IPS-NIHi11 (cell line): ENCODE measurements at regions not wholly inside any gene's neighbourhood (a gene's known extent, or its start where the extent isn't known, plus 50 kb on each side); places are given as distances from the start of the nearest gene placed in this dataset.
"Not testable (repeated sequence)": the region's sequence is repeated elsewhere in the genome, so short reads cannot be mapped to it uniquely, and the experiment has no call there.

ENCODE experiments used
- DNase-seq: peaks from one replicate; pipeline ENCODE4 v3.0.0; 2012; ENCODE audit warnings: mixed read lengths, low spot score

DNA sequence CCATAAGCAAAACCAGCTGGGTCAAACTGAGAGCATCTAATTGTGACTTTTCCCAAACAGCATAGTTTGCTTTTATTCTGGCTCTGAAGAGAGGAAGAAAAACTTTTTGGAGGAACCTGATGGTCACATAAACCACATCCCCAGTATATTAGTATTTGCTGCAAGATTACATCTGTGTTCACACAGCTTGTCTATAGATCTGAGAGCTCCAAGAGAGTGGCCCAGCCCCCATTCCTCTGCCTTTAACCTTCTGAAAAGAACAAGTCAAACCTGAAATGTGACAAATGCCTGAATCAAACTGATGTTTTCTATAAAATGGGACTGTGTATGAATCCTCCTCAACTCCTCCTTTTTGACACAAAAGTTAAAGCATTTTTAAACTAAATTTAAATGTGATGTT, 435.2 kb downstream of the ZNF479 start:
- DNase-seq, result not testable (repeated sequence)

DNA sequence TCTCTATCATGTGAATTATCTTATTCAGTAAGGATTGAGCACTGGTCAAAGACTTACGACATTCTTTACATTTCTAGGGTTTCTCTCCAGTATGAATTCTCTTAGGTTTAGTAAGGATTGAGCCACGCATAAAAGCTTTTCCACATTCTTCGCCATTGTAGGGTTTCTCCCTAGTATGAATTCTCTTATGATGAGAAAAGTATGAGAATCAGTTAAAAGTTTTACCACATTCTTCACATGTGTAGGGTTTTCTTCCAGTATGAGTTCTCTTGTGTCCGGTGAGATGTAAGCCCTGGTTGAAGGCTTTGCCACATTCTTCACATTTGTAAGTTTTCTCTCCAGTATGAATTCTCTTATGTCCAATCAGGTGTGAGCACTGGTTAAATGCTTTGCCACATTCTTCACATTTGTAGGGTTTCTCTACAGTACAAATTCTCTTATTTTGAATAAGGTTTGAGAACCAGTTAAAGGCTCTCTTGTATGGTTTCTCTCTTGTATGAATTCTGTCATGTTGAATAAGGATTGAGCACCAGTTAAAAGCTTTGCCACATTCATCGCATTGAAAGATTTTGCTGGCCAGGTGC, 445.9 kb downstream of the ZNF479 start:
- no peak for DNase-seq

DNA sequence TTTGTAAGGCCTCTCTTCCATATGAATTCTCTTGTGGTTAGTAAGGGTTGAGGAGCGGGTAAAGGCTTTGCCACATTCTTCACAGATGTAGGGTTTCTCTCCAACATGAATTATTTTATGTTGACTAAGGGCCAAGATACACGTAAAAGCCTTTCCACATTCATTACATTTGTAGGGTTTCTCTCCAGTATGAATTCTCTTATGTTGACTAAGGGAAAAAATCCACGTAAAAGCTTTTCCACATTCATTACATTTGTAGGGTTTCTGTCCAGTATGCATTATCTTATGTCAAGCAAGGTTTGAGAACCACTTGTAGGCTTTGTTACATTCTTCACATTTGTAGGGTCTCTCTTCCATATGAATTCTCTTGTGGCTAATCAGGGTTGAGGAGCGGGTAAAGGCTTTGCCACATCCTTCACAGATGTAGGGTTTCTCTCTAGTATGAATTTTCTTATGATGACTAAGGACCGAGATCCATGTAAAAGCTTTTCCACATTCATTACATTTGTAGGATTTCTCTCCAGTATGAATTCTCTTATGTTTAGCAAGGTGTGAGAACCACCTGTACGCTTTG, 493.0 kb downstream of the ZNF479 start:
- DNase-seq, result no peak

DNA sequence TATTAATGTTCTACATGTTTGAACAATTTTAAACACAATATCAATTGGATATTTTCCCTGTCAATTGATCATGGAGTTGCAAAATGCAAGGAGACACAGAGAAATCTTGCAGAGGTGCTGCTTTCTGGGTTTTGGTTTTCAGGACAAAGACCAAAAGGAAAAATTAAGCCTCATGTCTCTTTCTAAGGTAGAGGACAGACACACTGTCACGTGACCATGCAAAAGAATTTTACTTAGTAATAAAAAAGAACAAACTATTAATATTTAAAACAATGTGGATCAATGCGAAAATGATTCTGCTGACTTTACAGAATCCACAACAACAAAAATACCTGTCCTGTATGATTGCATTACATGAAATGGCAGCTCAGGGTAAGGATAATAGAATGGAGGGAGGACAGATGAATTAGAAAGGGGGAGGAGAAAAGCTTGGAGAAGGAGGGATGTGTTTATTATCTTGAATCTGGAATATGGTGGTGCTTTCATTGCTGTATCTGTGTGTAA, 493.7 kb upstream of the NUPR2 start:
- no peak for DNase-seq

DNA sequence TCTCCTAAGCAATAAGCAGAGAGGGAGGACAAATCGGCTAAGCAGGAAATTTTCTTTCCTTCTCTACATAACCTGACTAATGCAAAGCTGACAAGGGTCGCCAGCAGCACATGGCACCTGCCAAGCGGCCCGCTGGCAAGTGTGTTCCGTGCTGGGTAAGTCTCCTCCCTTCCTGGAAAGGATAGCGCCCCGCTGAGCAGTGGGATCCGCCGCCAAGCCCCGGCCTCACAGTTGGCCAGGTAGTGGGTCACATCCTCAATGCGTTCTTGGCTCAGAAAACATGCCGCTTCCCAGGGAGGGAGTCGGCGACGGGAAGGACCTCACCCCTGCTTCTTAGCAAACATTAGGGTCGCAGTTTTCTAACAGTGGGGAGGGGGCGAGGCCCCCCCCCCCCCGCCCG, 488.9 kb upstream of the NUPR2 start:
- DNase-seq, result no peak

DNA sequence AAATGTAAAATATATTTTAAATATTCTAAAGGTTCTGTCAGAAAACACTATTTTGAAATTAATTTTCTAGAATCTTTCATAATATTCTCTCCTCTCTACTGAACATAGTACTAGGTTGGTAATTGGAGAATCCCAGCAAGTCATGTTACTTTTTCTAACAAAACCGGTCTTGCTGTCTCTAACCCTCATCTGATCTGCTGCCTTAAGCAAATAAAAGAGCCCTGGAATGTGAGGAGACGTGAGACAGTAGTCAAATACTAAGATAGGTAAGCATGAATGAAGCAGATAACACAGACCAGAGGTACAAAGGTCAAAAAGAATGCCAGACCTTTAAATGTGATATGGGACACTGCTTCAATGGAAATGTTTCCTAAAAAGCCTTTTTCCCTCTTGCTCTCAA, 462.4 kb upstream of the NUPR2 start:
- no peak for DNase-seq

DNA sequence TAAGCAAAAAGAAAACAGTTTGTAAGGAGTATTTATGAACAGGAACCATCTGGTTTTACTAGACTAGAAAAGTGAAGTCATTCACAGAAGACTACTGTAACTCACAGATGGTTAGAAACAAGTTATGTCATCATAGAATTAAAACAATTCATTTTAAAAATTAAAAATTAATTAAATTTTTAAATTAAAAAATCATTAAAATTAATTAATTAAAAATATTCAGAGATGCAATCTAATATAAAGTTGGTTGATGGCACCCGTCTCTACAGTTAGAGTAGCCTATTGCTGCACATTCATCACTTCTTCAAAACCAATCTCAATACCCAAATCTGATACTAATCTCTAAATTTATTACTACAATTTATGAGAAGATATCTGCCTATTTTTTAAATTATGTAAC, 454.8 kb upstream of the NUPR2 start:
- no peak for DNase-seq

DNA sequence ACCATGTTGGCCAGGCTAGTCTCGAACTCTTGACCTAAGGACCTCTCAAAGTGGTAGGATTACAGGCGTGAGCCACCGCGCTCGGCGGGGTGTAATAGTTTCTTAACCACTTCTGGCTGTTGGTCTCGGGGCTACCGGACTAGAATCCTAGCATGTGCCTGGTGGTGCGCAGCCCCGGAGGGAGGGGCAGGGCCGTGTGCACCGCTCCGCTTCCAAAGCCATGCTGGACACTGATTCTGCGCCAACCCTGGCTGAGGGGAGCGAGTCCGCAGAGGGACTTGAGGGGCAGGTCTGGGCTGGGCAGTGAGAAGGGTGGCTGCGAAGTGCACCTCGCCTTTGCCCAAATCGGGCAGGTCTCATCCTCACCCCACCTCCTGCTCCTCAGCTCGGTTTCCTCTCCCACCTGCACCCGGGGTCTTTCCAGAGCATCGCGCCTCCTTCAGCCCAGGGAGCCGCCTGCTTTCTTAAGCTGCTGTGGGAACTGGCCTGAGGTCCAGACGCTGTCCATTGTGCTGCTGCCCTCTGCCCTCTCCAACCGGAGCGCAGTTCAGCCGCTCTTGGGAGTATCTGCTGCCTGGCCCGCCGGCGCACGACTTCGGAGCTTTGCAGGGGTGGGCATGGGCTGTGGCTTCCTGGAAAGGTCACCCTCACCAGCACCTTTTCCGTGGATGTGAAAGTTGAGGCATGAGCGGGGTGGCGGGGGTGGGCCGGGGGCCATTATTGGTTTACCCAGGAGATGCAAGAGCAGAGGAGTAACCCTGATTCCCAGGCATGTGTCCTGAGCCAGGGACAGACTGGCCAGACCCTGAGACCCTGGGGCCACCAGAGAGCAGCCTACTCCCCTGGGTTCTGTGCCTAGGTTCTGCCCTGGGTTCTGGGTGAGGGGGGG, 422.6 kb upstream of the NUPR2 start:
- no peak for DNase-seq

DNA sequence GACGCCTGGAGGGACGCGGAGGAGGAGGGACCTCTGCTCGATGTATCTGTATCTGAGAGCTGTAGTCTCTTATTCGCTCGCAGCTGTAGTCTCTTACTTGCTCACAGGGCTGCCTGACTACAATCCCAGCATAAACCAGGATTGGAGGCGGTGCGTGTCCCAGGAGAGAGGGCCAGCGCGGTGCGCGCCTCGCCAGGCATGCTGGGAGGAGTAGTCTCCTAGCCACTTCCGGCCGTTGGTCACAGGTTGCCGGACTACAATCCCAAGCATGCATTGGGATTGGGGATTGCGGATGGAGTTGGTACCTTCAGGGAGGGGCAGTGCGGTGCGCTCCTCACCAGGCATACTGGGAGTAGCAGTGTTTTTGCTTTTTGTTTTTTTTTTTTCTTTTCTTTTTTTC, 421.7 kb upstream of the NUPR2 start:
- DNase-seq, result no peak

DNA sequence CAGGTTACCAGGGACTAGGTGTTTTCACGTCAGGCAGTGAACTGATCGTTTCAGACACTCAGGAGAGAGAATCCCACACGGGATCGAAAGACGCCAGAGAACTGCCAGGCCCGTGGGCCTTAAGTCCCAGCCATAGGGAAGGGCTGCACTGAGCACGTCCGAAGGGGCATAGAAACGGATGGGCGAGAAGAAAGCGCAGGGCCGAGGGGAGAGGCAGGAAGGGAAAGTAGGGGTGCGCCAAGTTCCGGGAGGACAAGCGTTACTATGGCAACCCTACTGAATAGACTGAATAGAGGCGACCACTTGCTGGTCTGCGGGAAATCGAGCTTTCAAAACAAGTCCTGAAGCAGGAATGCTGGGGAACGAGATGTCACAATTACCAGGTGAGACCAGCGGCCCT, 421.3 kb upstream of the NUPR2 start:
- DNase-seq, result no peak

DNA sequence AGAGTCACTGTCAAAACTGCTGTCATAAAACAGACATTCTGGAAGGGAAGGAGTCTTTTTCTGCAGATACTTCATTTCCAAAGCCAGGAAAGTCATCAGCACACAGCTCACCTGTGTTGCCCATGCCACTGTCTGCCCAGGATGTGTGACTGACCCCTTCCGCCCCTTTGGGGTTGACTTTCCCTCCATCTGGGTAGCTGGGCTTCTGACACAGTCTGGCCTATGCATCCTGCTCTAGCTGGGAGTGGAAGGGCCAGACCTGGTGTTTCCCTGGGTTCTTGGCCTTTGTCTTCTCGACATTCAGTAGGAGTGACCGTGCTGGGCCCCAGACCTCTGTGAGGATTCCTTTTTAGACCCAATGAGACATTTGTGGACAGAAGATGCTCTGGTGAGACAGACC, 378.9 kb upstream of the NUPR2 start:
- no peak for DNase-seq

DNA sequence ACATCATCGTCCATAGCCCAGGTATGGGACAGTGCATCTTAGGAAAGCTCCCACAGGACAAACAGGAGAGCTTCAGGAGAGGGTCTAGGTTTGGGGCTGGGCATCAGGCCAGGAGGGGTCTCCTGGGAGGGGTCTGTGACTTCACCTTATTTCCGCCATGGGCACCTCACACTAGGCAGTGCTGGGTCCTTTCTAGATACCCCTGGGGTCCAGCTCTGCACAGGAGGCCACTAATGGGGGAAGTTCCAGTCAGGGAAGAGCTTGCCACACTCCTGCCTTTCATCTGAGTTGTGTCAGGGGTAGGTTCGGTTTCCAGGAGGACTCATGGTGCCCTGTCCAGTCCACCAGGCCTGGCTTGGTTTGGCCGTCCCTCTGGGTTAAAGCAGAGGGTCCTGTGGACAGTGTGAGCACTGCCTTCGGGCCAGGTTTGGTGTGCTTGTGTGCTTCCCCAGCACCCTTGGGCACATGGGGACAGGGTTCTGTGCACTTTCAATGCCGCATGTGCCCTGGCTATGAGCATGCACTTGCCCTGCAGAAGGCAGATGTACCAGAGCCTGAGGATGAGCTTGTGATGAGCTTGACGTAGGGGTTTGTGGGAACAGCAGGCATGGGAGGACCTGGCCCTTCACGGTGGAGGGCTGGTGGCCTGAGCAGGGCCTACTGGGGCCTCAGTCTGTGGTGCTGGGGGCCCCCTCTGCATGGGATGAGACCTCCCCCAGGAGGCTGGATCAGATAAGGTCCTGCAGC, 377.7 kb upstream of the NUPR2 start:
- no peak for DNase-seq

DNA sequence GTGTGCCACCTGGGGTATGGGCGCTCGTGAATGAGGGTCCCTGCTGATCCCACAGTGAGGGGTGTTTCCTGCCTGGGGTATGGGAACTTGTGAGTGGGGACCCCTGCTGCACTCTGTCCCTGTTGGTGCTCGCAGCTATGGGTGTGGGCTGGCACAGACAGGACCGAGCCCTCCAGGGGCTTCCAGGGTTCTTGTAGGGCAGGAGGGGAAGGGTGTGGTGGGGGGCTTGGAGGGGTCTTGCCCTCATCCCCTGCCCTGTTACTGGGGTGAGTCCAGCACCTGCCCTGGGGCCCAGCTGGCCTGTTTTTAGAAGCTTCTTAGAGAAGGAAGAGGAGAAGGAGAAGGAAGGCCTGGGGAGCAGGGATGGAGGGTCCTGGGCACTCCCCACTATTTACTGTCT, 377.0 kb upstream of the NUPR2 start:
- DNase-seq, result no peak

DNA sequence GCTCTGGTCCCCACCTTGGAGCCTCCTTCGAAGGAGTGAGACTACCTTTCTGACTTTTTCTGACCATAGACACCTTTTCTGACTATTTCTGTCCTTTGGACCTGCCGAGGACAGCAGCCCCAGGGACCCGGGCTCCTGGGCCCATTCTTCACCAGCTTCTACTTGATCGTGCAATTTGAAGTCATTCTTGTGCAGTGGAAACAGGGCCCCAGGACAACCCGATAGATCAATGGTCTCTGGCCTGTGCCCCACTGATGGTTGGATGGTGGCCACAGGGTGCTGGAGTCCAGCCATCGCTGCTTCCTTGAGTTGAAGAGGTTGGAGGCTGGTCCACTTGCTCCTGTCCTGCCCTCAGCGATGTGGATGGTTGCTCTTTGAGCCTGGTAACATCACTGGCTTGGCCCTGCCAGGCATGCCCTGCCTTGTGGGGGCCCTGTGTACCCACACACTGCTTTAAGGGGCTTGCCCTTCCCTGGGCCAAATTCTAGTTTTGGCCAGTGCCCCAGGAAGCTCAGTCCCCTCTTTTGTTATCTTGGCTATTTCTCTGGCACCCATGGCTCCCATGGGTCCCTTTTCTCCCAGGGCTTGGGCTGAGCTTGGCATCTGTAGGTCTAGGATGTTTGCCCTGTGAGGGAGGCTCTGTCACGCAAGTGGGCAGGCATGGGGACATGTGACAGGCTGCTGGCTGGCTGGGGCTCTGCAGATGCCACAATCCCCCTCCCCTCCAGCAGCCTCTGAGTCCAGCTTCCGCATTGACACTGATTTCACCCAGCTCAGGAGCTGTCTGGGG, 375.6 kb upstream of the NUPR2 start:
- no peak for DNase-seq

DNA sequence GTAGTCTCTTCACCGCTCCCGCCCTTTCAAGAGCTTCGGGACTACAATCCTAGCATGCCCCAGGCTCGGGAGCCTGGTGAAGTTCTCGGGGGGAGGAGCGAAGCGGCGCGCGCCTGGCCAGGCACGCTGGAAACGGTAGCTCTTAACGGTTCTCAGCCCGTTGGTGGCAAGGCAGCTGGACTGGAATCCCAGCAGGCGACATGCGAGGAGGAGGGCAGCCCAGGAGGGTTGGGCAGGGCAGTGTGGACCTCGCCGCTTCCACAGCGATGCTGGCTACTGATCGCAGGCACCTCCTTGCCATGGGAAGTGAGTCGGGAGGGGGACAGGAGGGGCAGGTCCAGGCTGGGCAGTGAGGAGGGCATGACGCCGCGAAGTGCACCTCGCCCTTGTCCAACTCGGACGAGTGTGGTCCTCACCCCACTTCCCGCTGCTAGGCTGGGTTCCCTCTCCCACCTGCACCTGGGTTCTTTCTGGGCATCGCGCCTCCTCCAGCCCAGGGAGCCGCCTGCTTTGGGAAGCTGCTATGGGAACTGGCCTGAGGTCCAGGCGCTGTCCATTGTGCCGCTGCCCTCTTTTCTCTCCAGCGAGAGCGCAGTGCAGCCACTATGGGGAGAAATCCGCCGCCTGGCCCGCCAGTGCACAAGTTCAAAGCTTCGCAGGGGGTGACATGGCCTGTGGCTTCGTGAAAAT, 367.8 kb upstream of the NUPR2 start:
- no peak for DNase-seq

DNA sequence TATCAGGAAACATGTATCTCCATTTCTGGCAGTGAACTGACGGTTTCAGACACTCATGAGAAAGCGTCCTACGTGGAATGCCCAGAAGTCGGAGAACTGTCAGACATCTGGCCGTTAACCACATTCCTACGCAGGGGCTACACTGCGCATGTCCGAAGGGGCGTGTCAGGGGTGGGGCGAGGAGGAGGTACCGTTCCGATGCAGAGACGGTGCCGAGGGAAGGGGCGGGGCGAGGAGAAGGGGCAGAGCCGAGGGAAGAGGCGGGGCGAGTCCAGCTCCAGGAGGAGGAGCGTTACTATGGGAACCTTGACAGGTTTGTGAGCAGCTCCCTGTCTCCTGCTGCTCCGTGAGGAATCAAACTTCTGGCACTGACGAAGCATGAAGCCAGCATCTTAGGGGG, 366.9 kb upstream of the NUPR2 start:
- DNase-seq, result no peak

DNA sequence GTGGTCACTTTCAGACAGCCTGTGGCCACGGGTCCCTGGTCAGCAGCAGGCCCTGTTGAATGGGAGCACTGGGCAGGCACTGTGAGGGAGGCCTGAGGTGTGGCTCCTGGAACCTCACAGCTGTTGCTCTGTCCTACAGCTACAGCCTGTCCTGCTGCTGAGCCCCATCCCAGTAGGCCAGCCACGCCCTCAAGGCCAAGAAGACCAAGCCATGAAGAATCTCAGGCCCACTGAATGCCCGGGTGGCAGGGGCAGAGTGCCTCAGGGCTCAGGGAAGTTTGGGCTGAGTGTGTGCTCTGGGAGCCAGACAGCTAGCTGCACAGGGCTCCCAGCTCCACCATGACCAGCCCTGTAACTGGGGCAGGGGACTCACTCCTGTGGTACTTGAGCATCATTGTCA, 363.5 kb upstream of the NUPR2 start:
- no peak for DNase-seq

DNA sequence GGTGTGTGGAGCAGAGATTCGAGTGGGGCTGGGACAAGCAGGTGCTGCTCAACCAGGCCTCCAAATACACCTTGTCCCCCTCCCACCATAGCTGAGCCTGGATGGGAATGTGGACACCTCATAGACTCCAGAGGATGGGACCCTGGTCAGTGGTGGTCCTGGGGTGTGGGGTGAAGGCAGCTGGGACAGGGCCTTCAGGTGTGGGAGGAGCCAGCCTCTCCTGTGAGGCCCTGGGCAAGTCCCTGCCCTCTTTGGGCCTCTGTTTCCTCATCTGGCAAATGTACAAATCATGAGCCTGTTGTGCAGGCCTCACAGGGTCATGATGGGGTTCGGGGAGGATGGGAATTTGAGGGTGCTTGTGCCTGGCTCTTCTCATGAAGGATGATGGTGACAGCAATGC, 362.9 kb upstream of the NUPR2 start:
- DNase-seq, result no peak

DNA sequence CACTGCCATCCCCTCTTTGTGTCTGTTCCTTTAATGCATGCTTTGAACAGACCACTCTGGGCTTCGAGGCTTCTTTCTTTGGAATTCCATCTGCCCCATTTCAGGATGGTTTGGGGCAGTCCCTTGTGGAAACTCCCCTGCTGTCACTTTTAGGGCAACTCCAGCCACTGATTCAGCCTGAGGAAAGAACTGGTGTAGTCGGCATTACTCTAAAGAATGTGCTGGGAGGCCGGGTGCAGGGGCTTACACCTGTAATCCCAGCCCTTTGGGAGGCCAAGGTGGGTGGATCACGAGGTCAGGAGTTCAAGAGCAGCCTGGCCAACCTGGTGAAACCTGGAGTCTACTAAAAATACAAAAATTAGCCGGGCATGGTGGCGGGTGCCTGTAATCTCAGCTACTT, 358.1 kb upstream of the NUPR2 start:
- DNase-seq, result no peak

DNA sequence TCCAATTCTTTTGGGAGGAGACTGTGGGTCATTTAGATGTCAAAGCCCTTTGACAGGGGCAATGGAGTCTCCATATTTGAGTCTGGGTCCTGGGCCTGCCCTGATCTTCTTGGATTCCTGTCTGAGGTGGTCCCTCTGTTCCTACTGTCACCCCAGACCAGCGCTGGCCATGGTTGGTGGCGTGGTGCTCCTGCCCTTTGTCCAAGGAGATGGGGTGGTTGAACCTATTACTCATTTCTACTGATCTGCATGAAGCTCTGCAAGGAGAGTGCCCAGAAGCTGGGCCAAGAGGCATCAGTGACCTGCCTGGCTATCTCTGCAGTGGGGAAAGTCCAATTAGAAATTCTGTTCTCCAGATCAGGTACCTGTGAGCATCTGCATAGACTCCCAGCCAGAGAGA, 355.6 kb upstream of the NUPR2 start:
- no peak for DNase-seq
